ENCODE measurements at regions not wholly inside any gene's neighbourhood (a gene's known extent, or its start where the extent isn't known, plus 50 kb on each side); places are given as distances from the start of the nearest gene placed in this dataset.

DNA sequence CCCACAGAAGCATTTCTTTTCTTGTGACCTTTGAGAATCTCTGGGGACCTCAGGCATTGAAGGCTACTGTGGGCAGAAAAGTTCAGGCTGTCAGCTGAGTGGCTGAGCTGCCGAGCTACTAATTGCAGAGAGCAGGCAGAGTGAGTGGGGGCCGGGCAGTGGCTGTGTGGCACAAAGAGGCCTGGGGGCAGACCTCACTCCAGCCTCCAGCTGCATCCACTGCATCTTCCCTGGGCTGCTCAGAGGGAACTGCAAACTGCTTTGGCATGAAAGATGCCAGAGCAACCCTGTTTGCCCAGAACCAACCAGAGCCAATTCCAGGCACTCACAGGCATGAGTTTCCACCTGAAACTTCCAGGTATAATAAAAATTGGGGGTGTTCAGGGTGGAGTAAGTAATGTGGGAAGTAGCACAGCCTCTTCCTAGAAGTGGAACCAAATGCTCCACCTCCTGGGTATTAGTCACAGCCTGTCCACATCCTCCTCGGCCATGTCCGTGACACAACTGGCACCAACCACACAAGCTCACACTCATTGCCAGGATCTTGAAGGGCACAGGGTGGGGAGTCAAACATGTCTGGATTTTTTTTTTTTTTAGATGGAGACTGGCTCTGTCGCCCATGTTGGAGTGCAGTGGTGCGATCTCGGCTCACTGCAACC is 548.9 kb downstream of the BNC2 start (continued):
- TF ChIP-seq REST (IDR thresholded peaks at IDR 0.05), result no peak
- no peak for TF ChIP-seq HNF4G (IDR thresholded peaks at IDR 0.05)
- no peak for TF ChIP-seq TAF1 (conservative IDR thresholded peaks at IDR 0.05)
- TF ChIP-seq HNF4A (conservative IDR thresholded peaks at IDR 0.05), result no peak
- no peak for TF ChIP-seq RAD21 (IDR thresholded peaks at IDR 0.05)
- no peak for TF ChIP-seq NR2F2 (IDR thresholded peaks at IDR 0.05)
- TF ChIP-seq JUND (IDR thresholded peaks at IDR 0.05), result no peak
- no peak for TF ChIP-seq EGR1 (IDR thresholded peaks at IDR 0.05; ENCODE audit: low read depth in 2 of 2)
- TF ChIP-seq, protein P1, sequence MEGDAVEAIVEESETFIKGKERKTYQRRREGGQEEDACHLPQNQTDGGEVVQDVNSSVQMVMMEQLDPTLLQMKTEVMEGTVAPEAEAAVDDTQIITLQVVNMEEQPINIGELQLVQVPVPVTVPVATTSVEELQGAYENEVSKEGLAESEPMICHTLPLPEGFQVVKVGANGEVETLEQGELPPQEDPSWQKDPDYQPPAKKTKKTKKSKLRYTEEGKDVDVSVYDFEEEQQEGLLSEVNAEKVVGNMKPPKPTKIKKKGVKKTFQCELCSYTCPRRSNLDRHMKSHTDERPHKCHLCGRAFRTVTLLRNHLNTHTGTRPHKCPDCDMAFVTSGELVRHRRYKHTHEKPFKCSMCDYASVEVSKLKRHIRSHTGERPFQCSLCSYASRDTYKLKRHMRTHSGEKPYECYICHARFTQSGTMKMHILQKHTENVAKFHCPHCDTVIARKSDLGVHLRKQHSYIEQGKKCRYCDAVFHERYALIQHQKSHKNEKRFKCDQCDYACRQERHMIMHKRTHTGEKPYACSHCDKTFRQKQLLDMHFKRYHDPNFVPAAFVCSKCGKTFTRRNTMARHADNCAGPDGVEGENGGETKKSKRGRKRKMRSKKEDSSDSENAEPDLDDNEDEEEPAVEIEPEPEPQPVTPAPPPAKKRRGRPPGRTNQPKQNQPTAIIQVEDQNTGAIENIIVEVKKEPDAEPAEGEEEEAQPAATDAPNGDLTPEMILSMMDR (IDR thresholded peaks at IDR 0.05; ENCODE audit: low read depth, low read length, missing input control), result no peak

DNA sequence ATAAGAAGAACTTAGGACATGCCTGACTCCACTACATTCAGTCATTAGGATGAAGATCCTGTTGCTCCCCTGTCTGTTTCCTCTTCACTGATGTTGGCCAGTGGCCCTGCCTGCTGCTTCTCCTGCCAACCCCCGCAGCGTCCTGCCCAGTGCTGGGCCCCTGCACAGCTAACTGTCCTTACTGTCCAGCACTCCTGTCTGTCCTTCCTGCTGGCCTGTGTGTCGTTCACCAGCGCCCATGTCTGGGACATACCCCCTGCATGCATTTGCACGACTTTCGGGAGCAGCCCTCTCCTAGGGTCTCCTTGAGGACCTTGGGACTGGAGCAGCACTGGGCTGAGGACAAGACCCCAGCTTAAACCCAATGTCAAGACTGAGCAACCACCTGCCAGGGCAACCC is 547.6 kb downstream of the BNC2 start:
- no peaks in the 10 kb centered on the region for H3K27me3 ChIP-seq (ENCODE audit: control insufficient read depth in 4 of 4, insufficient read depth in 4 of 4, low read length in 3 of 4)
- no peak overlapping the region for H3K4me3 ChIP-seq (ENCODE audit: low read depth in 1 of 3, low read length in 3 of 3)
- H3K9ac ChIP-seq (ENCODE audit: low read depth in 1 of 2, low read length in 2 of 2), result no peak overlapping the region
- TF ChIP-seq YY1 (IDR thresholded peaks at IDR 0.05) (no peak), TAF1 (conservative IDR thresholded peaks at IDR 0.05) (no peak), FOXA2 (IDR thresholded peaks at IDR 0.05) (no peak), EGR1 (IDR thresholded peaks at IDR 0.05; ENCODE audit: low read depth in 2 of 2) (no peak), HNF4G (IDR thresholded peaks at IDR 0.05) (no peak), ZBTB33 (IDR thresholded peaks at IDR 0.05) (no peak), NR2F2 (IDR thresholded peaks at IDR 0.05) (no peak), RAD21 (IDR thresholded peaks at IDR 0.05) (no peak)
- no peaks in the 10 kb centered on the region for H3K9me3 ChIP-seq (ENCODE audit: control insufficient read depth in 4 of 4, low read length in 3 of 4)
- WGBS, result 76% methylated on average over 6 of the region's 6 CpGs
- no peaks in the 10 kb centered on the region for H3K4me1 ChIP-seq (ENCODE audit: control insufficient read depth in 4 of 4, insufficient read depth in 4 of 4, low read length in 3 of 4)
- no peak for DNase-seq (ENCODE audit: low spot score)
- no peaks in the 10 kb centered on the region for H3K36me3 ChIP-seq (ENCODE audit: control insufficient read depth in 4 of 4, insufficient read depth in 3 of 4, low read depth in 1 of 4, low read length in 3 of 4)
- H3K27ac ChIP-seq (ENCODE audit: low read depth in 1 of 2, low read length in 2 of 2), result no peak overlapping the region

DNA sequence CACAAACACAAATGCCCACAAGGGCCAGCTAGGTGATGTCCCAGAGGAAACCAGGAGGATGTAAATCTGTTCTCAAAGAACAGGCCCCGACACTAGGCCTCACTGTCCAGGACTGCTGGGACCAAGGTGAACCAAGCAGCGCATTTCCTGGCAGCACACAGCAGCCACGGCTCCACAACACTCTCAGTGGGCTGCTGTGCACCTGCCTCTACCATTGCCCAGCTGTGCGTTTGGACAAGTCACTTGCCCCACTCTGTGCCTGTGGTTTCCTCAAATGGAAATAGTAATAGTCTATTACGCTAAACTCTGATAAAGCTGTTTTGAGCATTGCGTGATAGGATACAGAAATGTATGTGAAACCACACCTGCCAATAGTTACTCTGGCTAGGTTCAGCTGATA is 544.5 kb downstream of the BNC2 start:
- no peak for DNase-seq (ENCODE audit: low spot score)
- Histone ChIP-seq H3K4me1 (ENCODE audit: control insufficient read depth in 4 of 4, insufficient read depth in 4 of 4, low read length in 3 of 4) (no peaks in the 10 kb centered on the region), H3K36me3 (ENCODE audit: control insufficient read depth in 4 of 4, insufficient read depth in 3 of 4, low read depth in 1 of 4, low read length in 3 of 4) (no peaks in the 10 kb centered on the region), H3K27me3 (ENCODE audit: control insufficient read depth in 4 of 4, insufficient read depth in 4 of 4, low read length in 3 of 4) (no peaks in the 10 kb centered on the region), H3K9me3 (ENCODE audit: control insufficient read depth in 4 of 4, low read length in 3 of 4) (no peaks in the 10 kb centered on the region), H3K27ac (ENCODE audit: low read depth in 1 of 2, low read length in 2 of 2) (no peak overlapping the region), H3K4me3 (ENCODE audit: low read depth in 1 of 3, low read length in 3 of 3) (no peak overlapping the region), H3K9ac (ENCODE audit: low read depth in 1 of 2, low read length in 2 of 2) (no peak overlapping the region)
- TF ChIP-seq REST (IDR thresholded peaks at IDR 0.05), result no peak
- TF ChIP-seq HNF4G (IDR thresholded peaks at IDR 0.05), result no peak
- TF ChIP-seq YY1 (IDR thresholded peaks at IDR 0.05), result no peak
- no peak for TF ChIP-seq RAD21 (IDR thresholded peaks at IDR 0.05)
- no peak for TF ChIP-seq GABPA (IDR thresholded peaks at IDR 0.05 in 1 of 2, conservative IDR thresholded peaks at IDR 0.05 in 1 of 2)
- no peak for TF ChIP-seq FOXA2 (IDR thresholded peaks at IDR 0.05)
- TF ChIP-seq JUND (IDR thresholded peaks at IDR 0.05), result no peak
- no peak for TF ChIP-seq NR2F2 (IDR thresholded peaks at IDR 0.05)
- TF ChIP-seq MAX (IDR thresholded peaks at IDR 0.05), result no peak
- 95% methylated on average over 6 of the region's 6 CpGs for WGBS

All from liver (tissue), 8 donors.